ENCODE measurements at regions not wholly inside any gene's neighbourhood (a gene's known extent, or its start where the extent isn't known, plus 50 kb on each side); places are given as distances from the start of the nearest gene placed in this dataset.

DNA sequence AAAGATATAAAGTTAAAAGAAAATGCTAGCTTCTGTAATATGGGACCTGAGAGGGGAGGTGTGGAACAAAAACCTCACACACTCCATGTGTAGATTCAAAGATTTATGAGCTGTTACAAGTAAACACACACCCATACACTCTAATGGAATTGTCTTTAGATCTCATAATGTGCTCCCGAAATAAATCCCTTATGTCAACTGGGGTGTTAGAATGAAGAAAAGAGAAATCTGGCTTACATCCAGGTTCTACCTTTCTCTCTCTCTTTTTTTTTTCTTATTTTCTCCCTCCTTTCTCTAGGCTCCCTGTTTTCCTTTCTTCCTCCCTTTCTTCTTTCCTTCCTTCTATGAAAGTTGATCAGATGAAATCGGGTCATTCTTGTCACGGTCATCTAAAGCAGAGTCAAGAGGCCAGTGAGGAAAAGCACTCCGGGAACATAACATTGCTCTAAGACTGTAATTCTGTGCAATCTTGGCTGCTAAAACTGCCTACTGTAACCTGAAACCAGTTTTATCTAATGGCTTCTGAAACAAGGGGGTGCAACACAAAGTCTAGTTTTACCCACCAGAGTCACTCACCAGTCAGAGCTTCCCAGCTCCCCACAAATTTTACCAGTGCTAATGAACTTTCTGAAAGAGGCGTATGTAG, 68.3 kb upstream of the BTBD3 start:
- DNase-seq (ENCODE audit: insufficient read length, low spot score) (no peak), FAIRE-seq (no peak)
- TF ChIP-seq PAX5 (IDR thresholded peaks at IDR 0.05; ENCODE audit: insufficient read depth, low read length, severe bottlenecking) = no peak
- TF ChIP-seq SPI1 (IDR thresholded peaks at IDR 0.05; ENCODE audit: low read depth, low read length) = no peak
- no peak for TF ChIP-seq POLR2AphosphoS5 (IDR thresholded peaks at IDR 0.05; ENCODE audit: low read depth, low read length)
- TF ChIP-seq POLR2A (IDR thresholded peaks at IDR 0.05; ENCODE audit: low read depth, low read length) = no peak
- TF ChIP-seq TAF1 (IDR thresholded peaks at IDR 0.05; ENCODE audit: low read depth, low read length) = no peak
- no peak for TF ChIP-seq POU2F2 (IDR thresholded peaks at IDR 0.05; ENCODE audit: low read depth, low read length)

DNA sequence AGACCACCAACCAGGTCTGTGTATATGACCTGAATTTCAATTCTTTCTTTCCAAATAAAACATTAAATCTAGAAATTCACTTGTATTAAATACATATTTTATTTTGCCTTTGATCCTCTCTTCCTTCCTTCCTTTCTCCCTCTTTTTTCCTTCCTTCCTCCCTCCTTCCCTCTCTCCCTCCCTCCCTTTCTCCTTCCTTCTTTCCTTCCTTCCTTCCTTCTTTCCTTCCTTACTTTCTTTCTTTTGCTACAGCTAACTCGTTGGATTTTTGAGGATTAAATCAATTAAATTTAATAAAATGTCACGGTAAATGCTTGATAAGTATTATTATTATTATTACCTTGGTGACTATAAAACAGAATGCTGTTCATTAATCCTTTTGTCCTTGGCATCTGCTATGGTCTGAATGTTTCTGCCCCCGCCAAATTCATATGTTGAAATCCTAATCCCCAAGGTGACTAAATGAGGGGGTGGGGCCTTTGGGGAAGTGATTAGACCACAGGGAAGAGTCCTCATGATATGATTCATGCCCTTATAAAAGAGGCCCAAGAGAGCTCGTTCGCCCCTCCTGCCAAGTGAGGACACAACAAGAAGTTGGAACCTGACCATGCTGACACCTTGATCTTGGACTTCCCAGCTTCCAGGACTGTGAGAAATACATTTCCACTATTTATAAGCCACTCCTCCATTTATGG, 67.6 kb upstream of the BTBD3 start:
- FAIRE-seq (no peak), DNase-seq (ENCODE audit: insufficient read length, low spot score) (no peak)

DNA sequence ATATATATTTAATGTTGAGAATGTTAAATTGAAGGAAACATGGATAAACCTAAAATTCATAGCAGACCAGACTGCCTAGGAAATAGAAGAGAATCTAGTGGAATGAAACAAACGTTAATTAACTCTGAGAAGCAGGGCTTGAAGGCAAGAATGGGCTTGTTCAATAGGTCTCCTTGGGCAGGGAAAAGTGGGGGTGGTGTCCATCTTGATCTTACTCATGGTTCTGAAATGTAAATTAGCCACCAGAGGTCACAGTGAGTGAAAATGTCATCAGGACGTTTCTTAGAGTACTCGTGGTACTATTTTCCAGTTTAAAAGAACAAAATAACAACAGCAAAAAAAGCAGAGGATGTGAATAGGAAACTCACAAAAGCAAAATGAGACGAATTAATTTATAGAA, 66.8 kb upstream of the BTBD3 start:
- FAIRE-seq (no peak), DNase-seq (ENCODE audit: insufficient read length, low spot score) (no peak)
- no peak for TF ChIP-seq POLR2A (IDR thresholded peaks at IDR 0.05; ENCODE audit: low read depth, low read length)
- TF ChIP-seq POLR2AphosphoS5 (IDR thresholded peaks at IDR 0.05; ENCODE audit: low read depth, low read length) = no peak
- no peak for TF ChIP-seq POU2F2 (IDR thresholded peaks at IDR 0.05; ENCODE audit: low read depth, low read length)

More for the DNA sequence above, 67.6 kb upstream of the BTBD3 start:
- TF ChIP-seq POLR2A (IDR thresholded peaks at IDR 0.05; ENCODE audit: low read depth, low read length) = no peak
- no peak for TF ChIP-seq SPI1 (IDR thresholded peaks at IDR 0.05; ENCODE audit: low read depth, low read length)
- no peak for TF ChIP-seq TAF1 (IDR thresholded peaks at IDR 0.05; ENCODE audit: low read depth, low read length)
- no peak for TF ChIP-seq POU2F2 (IDR thresholded peaks at IDR 0.05; ENCODE audit: low read depth, low read length)
- TF ChIP-seq PAX5 (IDR thresholded peaks at IDR 0.05; ENCODE audit: insufficient read depth, low read length, severe bottlenecking) = no peak
- no peak for TF ChIP-seq POLR2AphosphoS5 (IDR thresholded peaks at IDR 0.05; ENCODE audit: low read depth, low read length)

DNA sequence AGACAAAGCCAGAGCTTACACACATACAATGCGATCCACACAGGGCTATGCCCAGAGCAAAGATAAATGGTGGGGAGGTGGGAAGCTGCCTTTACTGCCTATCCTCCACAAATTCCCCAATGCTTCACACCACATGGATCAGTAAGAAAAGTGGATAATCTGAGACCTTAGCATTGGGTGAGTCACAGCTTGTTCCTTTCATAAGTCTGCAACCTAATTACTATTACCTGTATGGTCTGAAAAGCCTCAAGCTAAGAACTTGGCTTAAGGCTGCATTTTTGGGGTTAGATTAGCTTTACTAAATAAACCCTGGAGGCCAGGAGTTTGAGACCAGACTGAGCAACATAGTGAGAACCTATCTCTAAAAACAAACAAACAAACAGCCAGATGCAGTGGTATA, 66.0 kb upstream of the BTBD3 start:
- no peak for FAIRE-seq
- TF ChIP-seq TAF1 (IDR thresholded peaks at IDR 0.05; ENCODE audit: low read depth, low read length) (no peak), SPI1 (IDR thresholded peaks at IDR 0.05; ENCODE audit: low read depth, low read length) (no peak), POU2F2 (IDR thresholded peaks at IDR 0.05; ENCODE audit: low read depth, low read length) (no peak), POLR2AphosphoS5 (IDR thresholded peaks at IDR 0.05; ENCODE audit: low read depth, low read length) (no peak), POLR2A (IDR thresholded peaks at IDR 0.05; ENCODE audit: low read depth, low read length) (no peak), PAX5 (IDR thresholded peaks at IDR 0.05; ENCODE audit: insufficient read depth, low read length, severe bottlenecking) (no peak)

DNA sequence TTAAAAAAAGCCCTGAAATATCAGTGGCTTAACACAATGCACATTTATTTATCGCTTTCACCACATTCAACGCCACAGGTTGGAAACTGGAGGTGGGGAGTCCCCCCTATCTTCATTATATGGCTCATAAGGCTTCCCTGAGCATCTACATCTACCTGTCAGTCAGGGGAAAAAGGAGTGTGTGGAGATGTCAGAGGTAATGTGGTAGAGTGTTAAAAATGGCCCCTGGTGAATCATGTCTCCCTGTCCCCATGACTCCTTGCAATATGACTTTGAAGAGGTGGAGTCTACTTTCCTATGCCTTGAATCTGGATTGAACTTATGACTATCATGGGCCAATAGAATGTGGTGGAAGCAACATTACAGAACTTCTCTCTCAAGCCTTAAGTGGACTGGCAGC, 65.5 kb upstream of the BTBD3 start:
- FAIRE-seq (no peak), DNase-seq (ENCODE audit: insufficient read length, low spot score) (no peak)
- TF ChIP-seq SPI1 (IDR thresholded peaks at IDR 0.05; ENCODE audit: low read depth, low read length) (no peak), POLR2AphosphoS5 (IDR thresholded peaks at IDR 0.05; ENCODE audit: low read depth, low read length) (no peak), PAX5 (IDR thresholded peaks at IDR 0.05; ENCODE audit: insufficient read depth, low read length, severe bottlenecking) (no peak), TAF1 (IDR thresholded peaks at IDR 0.05; ENCODE audit: low read depth, low read length) (no peak)

More for the DNA sequence above, 66.0 kb upstream of the BTBD3 start:
- no peak for DNase-seq (ENCODE audit: insufficient read length, low spot score)

DNA sequence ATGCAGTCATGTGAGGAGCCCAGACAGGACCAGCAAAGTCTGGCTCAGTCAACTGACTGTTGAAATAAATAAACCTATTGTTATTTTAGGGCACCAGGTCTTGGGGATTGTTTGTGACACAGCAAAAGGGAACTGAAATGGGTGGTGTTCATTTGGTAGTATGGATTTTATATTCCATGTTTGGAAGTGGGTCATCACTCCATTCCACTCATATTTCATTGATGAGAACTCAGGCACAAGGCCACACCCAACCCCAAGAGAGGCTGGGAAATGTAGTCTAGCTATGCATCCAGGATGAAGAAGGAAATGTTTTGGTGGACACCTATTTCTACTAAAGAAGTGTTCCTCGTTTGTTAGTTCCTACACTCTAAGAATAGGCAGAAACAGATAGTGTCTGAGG, 64.9 kb upstream of the BTBD3 start:
- TF ChIP-seq TAF1 (IDR thresholded peaks at IDR 0.05; ENCODE audit: low read depth, low read length) (no peak), POLR2A (IDR thresholded peaks at IDR 0.05; ENCODE audit: low read depth, low read length) (no peak), POU2F2 (IDR thresholded peaks at IDR 0.05; ENCODE audit: low read depth, low read length) (no peak), PAX5 (IDR thresholded peaks at IDR 0.05; ENCODE audit: insufficient read depth, low read length, severe bottlenecking) (no peak), POLR2AphosphoS5 (IDR thresholded peaks at IDR 0.05; ENCODE audit: low read depth, low read length) (no peak), SPI1 (IDR thresholded peaks at IDR 0.05; ENCODE audit: low read depth, low read length) (no peak)
- no peak for DNase-seq (ENCODE audit: insufficient read length, low spot score)
- FAIRE-seq = no peak

DNA sequence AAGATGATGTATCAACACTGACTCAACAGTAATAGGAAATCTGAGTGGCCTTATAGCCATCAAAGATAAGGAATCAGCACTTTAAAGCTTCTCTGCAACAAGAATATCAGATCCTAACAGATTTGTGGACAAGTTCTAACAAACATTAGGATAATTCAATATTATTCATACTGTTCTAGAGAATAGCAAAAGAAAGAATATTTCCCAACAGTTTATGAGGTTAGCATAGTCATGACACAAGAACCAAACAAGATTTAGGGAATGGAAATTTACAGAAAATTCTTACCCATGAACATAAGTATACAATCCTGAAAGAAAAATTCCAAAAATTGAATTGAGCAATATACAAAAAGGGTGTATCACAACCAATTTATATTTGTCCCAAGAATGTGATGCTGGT, 64.3 kb upstream of the BTBD3 start:
- FAIRE-seq (no peak), DNase-seq (ENCODE audit: insufficient read length, low spot score) (no peak)
- TF ChIP-seq POU2F2 (IDR thresholded peaks at IDR 0.05; ENCODE audit: low read depth, low read length) (no peak), POLR2A (IDR thresholded peaks at IDR 0.05; ENCODE audit: low read depth, low read length) (no peak), POLR2AphosphoS5 (IDR thresholded peaks at IDR 0.05; ENCODE audit: low read depth, low read length) (no peak), TAF1 (IDR thresholded peaks at IDR 0.05; ENCODE audit: low read depth, low read length) (no peak), PAX5 (IDR thresholded peaks at IDR 0.05; ENCODE audit: insufficient read depth, low read length, severe bottlenecking) (no peak), SPI1 (IDR thresholded peaks at IDR 0.05; ENCODE audit: low read depth, low read length) (no peak)

DNA sequence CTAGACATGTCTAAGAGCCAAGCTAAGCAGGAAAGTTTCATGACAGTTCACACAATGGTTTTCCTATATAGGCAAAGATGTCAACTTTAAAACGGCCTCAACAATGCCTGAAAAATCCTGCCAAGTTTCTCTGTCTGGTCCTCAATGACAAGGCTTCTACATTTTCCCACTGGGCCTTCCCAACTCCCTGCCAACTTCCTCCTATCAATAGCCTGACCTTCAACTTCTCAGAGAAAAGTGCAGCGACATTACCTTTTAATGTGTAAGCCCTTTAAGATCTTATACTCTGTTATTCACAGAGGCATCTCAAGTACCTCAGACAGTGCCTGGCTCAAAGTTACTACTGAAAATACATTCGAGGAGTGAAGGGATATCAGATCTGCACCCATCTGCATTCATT, 56.2 kb upstream of the BTBD3 start:
- DNase-seq (ENCODE audit: insufficient read length, low spot score) (no peak), FAIRE-seq (no peak)
- TF ChIP-seq SPI1 (IDR thresholded peaks at IDR 0.05; ENCODE audit: low read depth, low read length) (no peak), POLR2A (IDR thresholded peaks at IDR 0.05; ENCODE audit: low read depth, low read length) (no peak), POLR2AphosphoS5 (IDR thresholded peaks at IDR 0.05; ENCODE audit: low read depth, low read length) (no peak), POU2F2 (IDR thresholded peaks at IDR 0.05; ENCODE audit: low read depth, low read length) (no peak), TAF1 (IDR thresholded peaks at IDR 0.05; ENCODE audit: low read depth, low read length) (no peak), PAX5 (IDR thresholded peaks at IDR 0.05; ENCODE audit: insufficient read depth, low read length, severe bottlenecking) (no peak)

DNA sequence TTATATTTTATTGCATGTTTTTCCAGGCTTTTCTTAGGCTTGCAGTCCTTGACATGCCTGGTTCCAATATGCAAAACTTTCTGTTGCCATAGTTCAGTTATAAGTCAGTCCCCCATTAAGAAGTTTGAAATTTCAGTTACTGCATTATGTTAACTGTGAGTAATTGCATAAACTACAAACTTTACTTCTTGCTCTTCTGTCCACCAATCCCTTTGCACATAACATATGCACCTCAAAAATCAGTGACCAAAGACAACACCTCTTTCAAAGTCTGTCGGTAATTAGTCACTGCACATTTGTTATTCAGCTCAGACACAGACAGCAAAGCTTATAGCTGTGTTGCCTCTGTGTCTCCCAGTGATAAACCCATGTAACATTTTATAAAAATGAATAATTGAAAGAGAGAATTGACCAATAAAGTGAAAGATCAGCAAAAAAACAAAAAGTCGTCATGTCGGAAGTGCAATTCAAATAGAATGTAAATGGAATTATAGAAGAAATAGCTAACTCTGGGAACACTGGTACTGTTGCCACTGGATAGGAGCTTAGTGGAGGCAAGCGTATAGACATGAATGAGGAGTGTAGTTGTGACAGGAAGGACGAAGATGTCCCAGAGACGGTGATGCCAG, 50.3 kb upstream of the BTBD3 start:
- FAIRE-seq = no peak
- DNase-seq (ENCODE audit: insufficient read length, low spot score) = no peak
- TF ChIP-seq POLR2AphosphoS5 (IDR thresholded peaks at IDR 0.05; ENCODE audit: low read depth, low read length) (no peak), POU2F2 (IDR thresholded peaks at IDR 0.05; ENCODE audit: low read depth, low read length) (no peak), SPI1 (IDR thresholded peaks at IDR 0.05; ENCODE audit: low read depth, low read length) (no peak), POLR2A (IDR thresholded peaks at IDR 0.05; ENCODE audit: low read depth, low read length) (no peak), PAX5 (IDR thresholded peaks at IDR 0.05; ENCODE audit: insufficient read depth, low read length, severe bottlenecking) (no peak), TAF1 (IDR thresholded peaks at IDR 0.05; ENCODE audit: low read depth, low read length) (no peak)
